LNCAP (cell line): ENCODE measurements at regions not wholly inside any gene's neighbourhood (a gene's known extent, or its start where the extent isn't known, plus 50 kb on each side); places are given as distances from the start of the nearest gene placed in this dataset.

Source experiments
- TF ChIP-seq, protein P1 (sequence below): fragments of 450-650 bp; IDR thresholded peaks from 2 replicates; pipeline ENCODE4 v1.5.1; 2017; ENCODE audit warnings: mild to moderate bottlenecking

DNA sequence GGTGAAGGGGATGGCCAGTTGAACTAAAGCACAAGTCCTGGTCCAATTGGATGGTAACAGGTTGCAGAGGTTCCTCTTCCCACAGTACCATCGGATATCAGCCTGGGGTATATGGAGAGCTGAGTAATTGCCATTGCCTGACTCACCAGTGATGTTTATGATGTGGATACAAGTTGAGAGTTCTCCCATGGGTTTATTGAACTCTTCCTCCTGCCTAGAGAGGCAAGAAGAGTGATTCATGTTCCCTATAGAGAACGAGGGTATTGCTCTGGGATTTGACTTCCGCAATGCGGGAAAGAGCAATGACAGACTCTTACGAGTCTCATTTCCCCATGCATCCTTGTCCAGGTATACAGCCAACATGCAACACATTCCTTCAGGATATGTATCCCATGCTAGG, 111.3 kb upstream of the PCDH9 start:
- TF ChIP-seq, protein P1, sequence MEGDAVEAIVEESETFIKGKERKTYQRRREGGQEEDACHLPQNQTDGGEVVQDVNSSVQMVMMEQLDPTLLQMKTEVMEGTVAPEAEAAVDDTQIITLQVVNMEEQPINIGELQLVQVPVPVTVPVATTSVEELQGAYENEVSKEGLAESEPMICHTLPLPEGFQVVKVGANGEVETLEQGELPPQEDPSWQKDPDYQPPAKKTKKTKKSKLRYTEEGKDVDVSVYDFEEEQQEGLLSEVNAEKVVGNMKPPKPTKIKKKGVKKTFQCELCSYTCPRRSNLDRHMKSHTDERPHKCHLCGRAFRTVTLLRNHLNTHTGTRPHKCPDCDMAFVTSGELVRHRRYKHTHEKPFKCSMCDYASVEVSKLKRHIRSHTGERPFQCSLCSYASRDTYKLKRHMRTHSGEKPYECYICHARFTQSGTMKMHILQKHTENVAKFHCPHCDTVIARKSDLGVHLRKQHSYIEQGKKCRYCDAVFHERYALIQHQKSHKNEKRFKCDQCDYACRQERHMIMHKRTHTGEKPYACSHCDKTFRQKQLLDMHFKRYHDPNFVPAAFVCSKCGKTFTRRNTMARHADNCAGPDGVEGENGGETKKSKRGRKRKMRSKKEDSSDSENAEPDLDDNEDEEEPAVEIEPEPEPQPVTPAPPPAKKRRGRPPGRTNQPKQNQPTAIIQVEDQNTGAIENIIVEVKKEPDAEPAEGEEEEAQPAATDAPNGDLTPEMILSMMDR, result no peak

DNA sequence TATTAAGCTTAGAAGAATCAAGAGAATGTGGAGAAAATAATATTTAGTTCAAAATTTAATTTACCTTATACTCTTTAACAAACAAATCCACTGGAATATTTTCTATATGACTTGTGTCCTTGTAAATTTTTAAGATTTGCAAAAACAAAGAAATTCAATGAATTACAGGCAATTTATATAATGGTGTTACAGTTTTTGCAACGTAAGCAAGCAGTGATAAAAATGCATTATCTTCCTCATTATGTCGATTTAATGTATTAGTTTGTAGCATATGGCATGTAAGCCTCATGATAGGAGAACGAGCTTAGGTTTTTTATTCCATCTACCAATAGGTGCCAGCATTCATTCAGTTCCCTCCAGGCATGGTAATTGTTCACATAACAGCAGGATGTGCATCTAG, 100.0 kb upstream of the PCDH9 start:
- TF ChIP-seq, protein P1, result no peak

DNA sequence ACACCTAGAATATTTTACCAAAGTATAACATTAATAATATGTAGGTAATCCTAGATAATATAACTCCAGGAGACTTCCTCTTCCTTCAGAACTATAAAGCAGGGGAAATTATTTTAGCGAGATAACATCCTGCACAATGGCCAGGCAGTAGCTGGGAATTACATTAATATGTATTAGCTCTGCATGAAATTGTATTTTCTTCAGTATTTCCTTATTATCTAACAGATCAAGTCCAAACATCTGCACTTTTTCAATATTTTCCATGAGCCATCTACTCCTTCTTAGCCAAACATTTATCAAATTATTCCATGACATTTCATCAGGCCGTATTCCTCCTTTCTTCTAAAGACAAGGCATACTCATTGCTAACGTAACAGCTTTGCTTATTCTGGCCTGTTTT, 98.8 kb upstream of the PCDH9 start:
- TF ChIP-seq, protein P1, result no peak

DNA sequence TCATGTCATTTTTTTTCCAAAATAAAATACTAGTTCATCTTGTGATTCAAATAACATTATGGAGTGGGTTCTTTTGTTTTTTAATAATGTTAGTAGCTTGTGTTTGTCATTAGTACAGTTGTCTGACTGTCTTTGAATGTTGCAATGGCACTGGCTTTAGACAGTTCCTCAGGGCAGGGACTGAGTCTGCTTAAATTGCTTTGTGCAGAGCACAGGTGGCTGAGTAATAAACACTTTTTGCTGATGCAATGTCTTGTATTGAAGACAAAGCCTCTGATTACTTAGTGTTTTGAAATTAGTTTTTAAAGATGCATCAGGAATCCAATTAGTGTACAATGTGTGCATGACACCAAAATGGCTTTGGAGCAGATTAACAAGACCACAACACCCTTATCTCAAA, 88.7 kb upstream of the PCDH9 start:
- TF ChIP-seq, protein P1, result no peak

DNA sequence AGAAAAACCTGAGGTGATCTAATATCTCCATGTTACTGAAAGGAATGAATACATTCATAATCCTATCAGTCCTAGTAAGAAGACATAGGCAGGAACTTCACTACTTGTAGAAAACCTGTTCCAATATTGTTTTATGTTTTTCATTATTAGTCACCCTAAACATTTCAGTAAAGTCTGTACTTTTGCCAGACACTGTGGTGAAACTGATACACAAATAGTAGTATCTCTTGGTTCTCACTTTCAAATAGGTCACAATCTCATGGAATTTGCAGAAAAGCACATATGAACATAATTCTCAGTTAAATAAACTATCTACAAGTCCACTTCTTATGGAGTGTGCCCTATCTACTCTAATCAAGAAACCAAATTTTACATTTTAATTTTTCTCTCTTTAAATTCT, 88.3 kb upstream of the PCDH9 start:
- TF ChIP-seq, protein P1, result no peak

DNA sequence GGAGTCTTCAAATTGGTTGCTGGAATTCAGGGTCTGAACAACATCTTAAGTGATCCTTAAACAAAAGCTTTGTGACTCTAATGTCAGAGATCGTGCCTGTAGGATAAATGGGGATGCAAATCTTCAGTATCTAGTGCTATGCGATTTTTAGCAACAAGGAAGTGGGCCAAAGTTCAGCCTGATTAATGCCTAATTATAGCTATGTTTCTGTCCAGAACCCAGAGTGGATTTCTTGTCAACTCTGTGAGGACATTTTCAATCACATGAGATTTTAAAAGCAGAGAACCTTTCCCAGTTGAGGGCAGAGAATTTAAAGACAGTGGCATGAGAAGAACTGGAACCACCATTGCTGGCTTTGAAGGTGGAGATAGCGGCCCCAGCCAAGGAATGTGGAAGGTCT, 84.3 kb upstream of the PCDH9 start:
- TF ChIP-seq, protein P1, result no peak

DNA sequence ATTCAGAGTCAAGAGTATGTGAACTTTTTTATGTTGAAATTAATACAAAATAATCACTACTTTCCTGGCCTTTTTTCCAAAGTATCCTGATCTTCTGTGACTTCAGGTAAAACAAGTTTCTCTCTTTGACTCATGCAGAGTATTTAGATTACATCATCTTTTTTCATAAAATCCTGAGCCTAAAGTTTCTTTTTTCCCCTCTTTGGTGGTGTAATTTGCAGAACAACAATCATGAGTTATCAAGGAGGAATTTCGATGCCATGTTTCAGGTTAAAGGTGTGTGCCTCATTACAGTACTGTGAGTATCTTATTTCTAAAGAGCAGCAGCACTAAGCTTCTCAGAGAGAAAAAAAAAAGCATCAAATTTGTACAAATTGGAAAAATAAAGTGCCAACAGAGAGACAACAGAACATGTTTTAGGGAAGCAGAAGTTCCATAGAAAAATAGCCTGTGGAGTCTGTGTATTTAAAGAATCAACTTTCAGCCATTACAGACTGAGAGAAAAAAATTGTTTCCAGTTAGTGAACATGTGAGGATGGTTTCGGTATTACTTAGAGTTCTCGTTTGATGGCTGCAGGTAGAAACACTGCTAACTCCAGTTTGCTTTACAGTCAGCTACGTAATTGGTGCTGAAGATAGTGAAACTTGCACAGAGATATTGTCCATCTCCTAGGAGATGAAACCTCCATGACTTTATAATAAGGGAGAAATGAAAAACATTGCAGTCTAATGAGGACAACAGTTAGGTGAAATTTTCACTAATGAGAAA, 78.1 kb upstream of the PCDH9 start:
- TF ChIP-seq, protein P1, result no peak

DNA sequence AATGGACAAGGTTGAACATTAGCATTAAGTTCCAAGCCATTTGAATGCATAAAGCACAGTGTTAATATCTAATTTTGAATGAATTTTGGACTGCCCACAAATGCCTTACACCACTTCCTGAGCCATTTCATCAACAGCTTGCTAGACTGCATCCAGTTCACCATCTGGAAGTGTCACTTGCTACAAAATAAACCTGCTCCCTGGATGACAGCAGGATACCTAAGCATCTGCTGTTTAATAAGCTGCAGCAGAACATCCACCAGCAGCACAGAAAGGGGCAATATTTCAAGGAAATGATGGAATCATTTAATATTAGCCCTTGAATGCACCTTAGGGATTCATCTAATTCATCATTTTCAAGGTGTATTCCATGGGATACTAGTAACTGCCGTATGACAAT, 76.6 kb upstream of the PCDH9 start:
- TF ChIP-seq, protein P1, result no peak
